H9 (cell line): ENCODE measurements at regions not wholly inside any gene's neighbourhood (a gene's known extent, or its start where the extent isn't known, plus 50 kb on each side); places are given as distances from the start of the nearest gene placed in this dataset.

ENCODE experiments used
- DNase-seq: peaks from one replicate; pipeline ENCODE4 v3.0.0-alpha.2; 2017
- H2AFZ ChIP-seq: one replicate; pipeline ENCODE4 v1.6.1; 2013; ENCODE audit warnings: mild to moderate bottlenecking, low read length, control low read depth, moderate library complexity
- H2AK5ac ChIP-seq: 2 replicates; pipeline ENCODE4 v1.6.1; 2013; ENCODE audit warnings: low read length, control low read depth, mixed read lengths; ENCODE audit not compliant: insufficient read length
- H2BK120ac ChIP-seq: one replicate; pipeline ENCODE4 v1.6.1; 2013; ENCODE audit warnings: low read depth, mild to moderate bottlenecking, low read length, control low read depth, inconsistent platforms; ENCODE audit not compliant: poor library complexity, severe bottlenecking
- H2BK12ac ChIP-seq: 2 replicates; pipeline ENCODE4 v1.6.1; 2013; ENCODE audit warnings: low read length, control low read depth, mixed read lengths, low read depth; ENCODE audit not compliant: insufficient read length
- H2BK15ac ChIP-seq: 2 replicates; pipeline ENCODE4 v1.6.1; 2013; ENCODE audit warnings: low read depth, low read length, control low read depth
- H2BK20ac ChIP-seq: one replicate; pipeline ENCODE4 v1.6.1; 2013; ENCODE audit warnings: low read depth, mild to moderate bottlenecking, low read length, control low read depth, inconsistent platforms; ENCODE audit not compliant: poor library complexity, severe bottlenecking
- H2BK5ac ChIP-seq: 2 replicates; pipeline ENCODE4 v1.6.1; 2013; ENCODE audit warnings: low read length, control low read depth, mixed read lengths; ENCODE audit not compliant: insufficient read length
- H3K14ac ChIP-seq: 2 replicates; pipeline ENCODE4 v1.6.1; 2013; ENCODE audit warnings: low read length, control low read depth; ENCODE audit not compliant: insufficient read depth
- H3K18ac ChIP-seq: 2 replicates; pipeline ENCODE4 v1.6.1; 2013; ENCODE audit warnings: low read depth, mild to moderate bottlenecking, mixed read lengths, low read length, control low read depth; ENCODE audit not compliant: insufficient read length
- H3K23ac ChIP-seq: 2 replicates; pipeline ENCODE4 v1.6.1; 2013; ENCODE audit warnings: low read length, control low read depth, mixed read lengths, low read depth; ENCODE audit not compliant: insufficient read length
- H3K23me2 ChIP-seq: 2 replicates; pipeline ENCODE4 v1.6.1; 2013; ENCODE audit warnings: low read depth, mild to moderate bottlenecking, mixed read lengths, low read length, control low read depth; ENCODE audit not compliant: insufficient read length, poor library complexity, severe bottlenecking
- H3K27ac ChIP-seq: 2 replicates; pipeline ENCODE4 v1.5.1; 2013; ENCODE audit warnings: low read length, control low read depth, mixed read lengths, low read depth; ENCODE audit not compliant: insufficient read length
- H3K27me3 ChIP-seq: 2 replicates; pipeline ENCODE4 v1.6.1; 2013; ENCODE audit warnings: low read length, control low read depth, inconsistent platforms; ENCODE audit not compliant: insufficient read depth
- H3K4ac ChIP-seq: 2 replicates; pipeline ENCODE4 v1.6.1; 2013; ENCODE audit warnings: low read depth, mild to moderate bottlenecking, control low read depth, inconsistent platforms, low read length, moderate library complexity
- H3K4me1 ChIP-seq: 2 replicates; pipeline ENCODE4 v1.6.1; 2013; ENCODE audit warnings: low read length, control low read depth, inconsistent platforms; ENCODE audit not compliant: insufficient read depth
- H3K4me2 ChIP-seq: 2 replicates; pipeline ENCODE4 v1.6.1; 2013; ENCODE audit warnings: low read length, control low read depth, mixed read lengths; ENCODE audit not compliant: insufficient read length, insufficient read depth
- H3K56ac ChIP-seq: 2 replicates; pipeline ENCODE4 v1.6.1; 2013; ENCODE audit warnings: low read depth, mild to moderate bottlenecking, mixed read lengths, low read length, control low read depth; ENCODE audit not compliant: insufficient read length
- H3K79me1 ChIP-seq: 2 replicates; pipeline ENCODE4 v1.6.1; 2013; ENCODE audit warnings: low read depth, mild to moderate bottlenecking, moderate library complexity, low read length, control low read depth, inconsistent platforms; ENCODE audit not compliant: insufficient read depth, poor library complexity, severe bottlenecking
- H3K79me2 ChIP-seq: 2 replicates; pipeline ENCODE4 v1.6.1; 2013; ENCODE audit warnings: low read length, control low read depth, inconsistent platforms; ENCODE audit not compliant: insufficient read depth
- H3K9ac ChIP-seq: 2 replicates; pipeline ENCODE4 v1.6.1; 2013; ENCODE audit warnings: low read length, control low read depth, mixed read lengths; ENCODE audit not compliant: insufficient read length; ENCODE audit errors: extremely low read depth
- H3K9me3 ChIP-seq: one replicate; pipeline ENCODE4 v1.6.1; 2013; ENCODE audit warnings: low read depth, low read length, inconsistent platforms; ENCODE audit not compliant: control insufficient read depth
- H3T11ph ChIP-seq: one replicate; pipeline ENCODE4 v1.6.1; 2013; ENCODE audit warnings: mild to moderate bottlenecking, low read length, control low read depth, inconsistent platforms
- H4K20me1 ChIP-seq: one replicate; pipeline ENCODE4 v1.6.1; 2013; ENCODE audit not compliant: control insufficient read depth, insufficient read length, insufficient read depth
- H4K5ac ChIP-seq: 2 replicates; pipeline ENCODE4 v1.6.1; 2013; ENCODE audit warnings: low read depth, mild to moderate bottlenecking, mixed read lengths, low read length, control low read depth; ENCODE audit not compliant: insufficient read length
- H4K8ac ChIP-seq: replicated peaks from 2 replicates; pipeline ENCODE4 v1.6.1; 2013; ENCODE audit warnings: low read length, control low read depth, mixed read lengths, low read depth; ENCODE audit not compliant: insufficient read length
- H4K91ac ChIP-seq: 2 replicates; pipeline ENCODE4 v1.6.1; 2013; ENCODE audit warnings: low read depth, mild to moderate bottlenecking, moderate library complexity, mixed read lengths, low read length, control low read depth; ENCODE audit not compliant: insufficient read length
- H3K27ac Mint-ChIP-seq, 3 experiments: 2 replicates in 2 of 3; 3 replicates in 1 of 3; pipeline ENCODE4 v1.8.0; 2020 to 2021; ENCODE audit warnings: mixed read lengths in 3 of 3, mild to moderate bottlenecking in 1 of 3, moderate library complexity in 1 of 3
- H3K27me3 Mint-ChIP-seq: 2 replicates; pipeline ENCODE4 v1.8.0; 2021; ENCODE audit warnings: low read depth, mild to moderate bottlenecking, moderate library complexity, mixed read lengths
- H3K36me3 Mint-ChIP-seq, 3 experiments: 2 replicates in 2 of 3; 3 replicates in 1 of 3; pipeline ENCODE4 v1.8.0; 2020 to 2021; ENCODE audit warnings: low read depth in 3 of 3, mixed read lengths in 3 of 3; ENCODE audit not compliant: insufficient read depth in 1 of 3
- H3K4me1 Mint-ChIP-seq, 2 experiments: 2 replicates each; pipeline ENCODE4 v1.8.0; 2020; ENCODE audit warnings: mixed read lengths in 2 of 2
- H3K4me3 Mint-ChIP-seq, 2 experiments: 2 replicates in 1 of 2; 3 replicates in 1 of 2; pipeline ENCODE4 v1.8.0; 2020 to 2021; ENCODE audit warnings: mild to moderate bottlenecking in 2 of 2, mixed read lengths in 2 of 2, moderate library complexity in 1 of 2
- H3K9me3 Mint-ChIP-seq, 2 experiments: 2 replicates in 1 of 2; 3 replicates in 1 of 2; pipeline ENCODE4 v1.8.0; 2020; ENCODE audit warnings: mild to moderate bottlenecking in 2 of 2, mixed read lengths in 2 of 2, moderate library complexity in 1 of 2
- whole genome bisulfite sequencing: extraction: QIAGEN DNeasy Blood & Tissue Kit; methylation state at CpG from one replicate; pipeline ENCODE4 v1.1.7; 2013; ENCODE audit warnings: missing lambda C conversion rate, low lambda C conversion rate, mixed read lengths; ENCODE audit not compliant: insufficient read length; ENCODE audit errors: extremely low coverage; 5-methylcytosine and 5-hydroxymethylcytosine counted together
- TF ChIP-seq, protein P1 (sequence below): fragments of 200-600 bp; sonication (generic); conservative IDR thresholded peaks from 3 replicates; pipeline ENCODE4 v1.8.0; 2021; ENCODE audit warnings: antibody characterized with exemption, mild to moderate bottlenecking

DNA sequence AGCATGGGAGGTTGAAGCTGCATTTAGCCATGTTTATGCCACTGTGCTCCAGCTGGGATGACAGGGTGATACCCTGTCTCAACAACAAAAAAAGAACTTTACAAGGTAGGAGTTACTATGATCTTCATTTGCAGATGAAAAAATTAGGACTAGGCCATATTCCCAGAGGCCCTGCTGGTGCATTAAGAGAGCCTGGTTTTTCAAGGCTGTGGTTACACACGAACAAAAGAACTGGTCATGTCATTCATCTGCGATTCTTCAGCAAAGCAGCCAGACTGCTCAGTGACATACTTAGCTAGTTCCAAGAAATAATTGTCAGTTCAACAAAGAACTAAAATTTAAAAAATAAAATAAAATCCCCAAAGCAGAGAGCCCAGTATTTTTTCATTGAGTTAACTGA, 66.1 kb upstream of the SLC22A15 start:
- no peak overlapping the region for H2BK15ac ChIP-seq
- no peak overlapping the region for H2AK5ac ChIP-seq
- H3T11ph ChIP-seq, result no peak overlapping the region
- no peak overlapping the region for H2AFZ ChIP-seq
- no peaks in the 10 kb centered on the region for H3K9me3 ChIP-seq
- no peaks in the 10 kb centered on the region for H3K23me2 ChIP-seq
- no peak overlapping the region for H2BK120ac ChIP-seq
- H3K14ac ChIP-seq, result no peak overlapping the region
- H3K79me1 ChIP-seq, result no peaks in the 10 kb centered on the region
- H3K4me1 ChIP-seq, result peaks cover 5% of the 10 kb centered on the region
- no peak overlapping the region for H4K5ac ChIP-seq
- no peak overlapping the region for H3K23ac ChIP-seq
- TF ChIP-seq, protein P1, sequence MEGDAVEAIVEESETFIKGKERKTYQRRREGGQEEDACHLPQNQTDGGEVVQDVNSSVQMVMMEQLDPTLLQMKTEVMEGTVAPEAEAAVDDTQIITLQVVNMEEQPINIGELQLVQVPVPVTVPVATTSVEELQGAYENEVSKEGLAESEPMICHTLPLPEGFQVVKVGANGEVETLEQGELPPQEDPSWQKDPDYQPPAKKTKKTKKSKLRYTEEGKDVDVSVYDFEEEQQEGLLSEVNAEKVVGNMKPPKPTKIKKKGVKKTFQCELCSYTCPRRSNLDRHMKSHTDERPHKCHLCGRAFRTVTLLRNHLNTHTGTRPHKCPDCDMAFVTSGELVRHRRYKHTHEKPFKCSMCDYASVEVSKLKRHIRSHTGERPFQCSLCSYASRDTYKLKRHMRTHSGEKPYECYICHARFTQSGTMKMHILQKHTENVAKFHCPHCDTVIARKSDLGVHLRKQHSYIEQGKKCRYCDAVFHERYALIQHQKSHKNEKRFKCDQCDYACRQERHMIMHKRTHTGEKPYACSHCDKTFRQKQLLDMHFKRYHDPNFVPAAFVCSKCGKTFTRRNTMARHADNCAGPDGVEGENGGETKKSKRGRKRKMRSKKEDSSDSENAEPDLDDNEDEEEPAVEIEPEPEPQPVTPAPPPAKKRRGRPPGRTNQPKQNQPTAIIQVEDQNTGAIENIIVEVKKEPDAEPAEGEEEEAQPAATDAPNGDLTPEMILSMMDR, result no peak
- H3K56ac ChIP-seq, result no peak overlapping the region
- Mint-ChIP-seq H3K36me3 (no peaks in the 10 kb centered on the region), H3K27ac (no peak overlapping the region), H3K4me1 (peaks cover 30 to 40% of the 10 kb centered on the region in 2 experiments), H3K27me3 (no peaks in the 10 kb centered on the region; the same call in none of the 2 replicates), H3K9me3 (peaks cover 0 to 5% of the 10 kb centered on the region in 2 experiments; a peak in 1 of 5 replicates), H3K4me3 (no peak overlapping the region)
- H3K79me2 ChIP-seq, result no peaks in the 10 kb centered on the region; the same call in 1 of the 2 replicates
- H3K4me2 ChIP-seq, result no peak overlapping the region
- no peak overlapping the region for H2BK20ac ChIP-seq
- H4K20me1 ChIP-seq, result no peaks in the 10 kb centered on the region
- H3K27ac ChIP-seq, result no peak overlapping the region
- H4K8ac ChIP-seq, result no peak overlapping the region
- H3K18ac ChIP-seq, result no peak overlapping the region
- H2BK12ac ChIP-seq, result no peak overlapping the region
- H3K4ac ChIP-seq, result no peak overlapping the region
- no peak for DNase-seq
- no peaks in the 10 kb centered on the region for H3K27me3 ChIP-seq
- no peak overlapping the region for H2BK5ac ChIP-seq
- no peak overlapping the region for H3K9ac ChIP-seq
- no CpG with 5 or more reads among the region's 2 CpGs for whole genome bisulfite sequencing
- H4K91ac ChIP-seq, result no peak overlapping the region
